ENCODE measurements at regions not wholly inside any gene's neighbourhood (a gene's known extent, or its start where the extent isn't known, plus 50 kb on each side); places are given as distances from the start of the nearest gene placed in this dataset.

DNA sequence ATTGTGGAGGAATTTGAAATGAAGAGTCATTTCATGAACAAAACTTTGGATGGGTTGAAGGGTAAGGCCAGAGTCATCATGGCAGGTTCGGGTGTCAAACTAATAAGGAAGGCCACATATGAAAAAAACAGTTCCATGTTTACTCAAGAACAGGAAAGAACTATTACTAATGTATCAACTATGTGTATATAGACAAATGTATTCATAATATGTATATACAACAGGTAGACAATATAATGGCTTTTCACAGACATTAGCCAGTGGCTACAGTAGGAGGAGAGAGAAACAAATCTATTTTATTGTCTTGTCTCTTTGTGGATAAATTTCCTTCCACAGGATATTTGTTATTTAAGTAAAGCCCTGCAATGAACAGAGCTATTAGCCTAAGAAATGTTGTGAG, 101.1 kb downstream of the CBLL2 start:
- Histone ChIP-seq H3K9ac (ENCODE audit: extremely low read depth, insufficient read length, low read length) (no peak overlapping the region), H4K8ac (replicated peaks; ENCODE audit: insufficient read length, low read depth, low read length) (no peak overlapping the region), H2BK5ac (ENCODE audit: insufficient read length, low read length) (no peak overlapping the region), H3K23me2 (ENCODE audit: insufficient read length, low read depth, low read length, poor library complexity, severe bottlenecking) (no peaks in the 10 kb centered on the region), H3K27me3 (ENCODE audit: insufficient read depth, low read length) (no peaks in the 10 kb centered on the region), H2AFZ (ENCODE audit: low read length) (no peak overlapping the region), H4K5ac (ENCODE audit: insufficient read length, low read depth, low read length) (no peak overlapping the region), H3T11ph (ENCODE audit: low read length) (no peak overlapping the region), H3K79me2 (ENCODE audit: insufficient read depth, low read length) (no peaks in the 10 kb centered on the region), H3K27ac (ENCODE audit: insufficient read length, low read depth, low read length) (no peak overlapping the region), H3K14ac (ENCODE audit: insufficient read depth, low read length) (no peak overlapping the region), H2BK120ac (ENCODE audit: low read depth, low read length, poor library complexity, severe bottlenecking) (no peak overlapping the region), H2AK5ac (ENCODE audit: insufficient read length, low read length) (no peak overlapping the region), H3K4me2 (ENCODE audit: insufficient read depth, insufficient read length, low read length) (no peak overlapping the region), H4K91ac (ENCODE audit: insufficient read length, low read depth, low read length) (no peak overlapping the region), H3K4ac (ENCODE audit: low read depth, low read length) (no peak overlapping the region), H2BK15ac (ENCODE audit: low read depth, low read length) (no peak overlapping the region), H4K20me1 (ENCODE audit: control insufficient read depth, insufficient read depth, insufficient read length) (no peaks in the 10 kb centered on the region), H3K79me1 (ENCODE audit: insufficient read depth, low read depth, low read length, poor library complexity, severe bottlenecking) (no peaks in the 10 kb centered on the region), H2BK20ac (ENCODE audit: low read depth, low read length, poor library complexity, severe bottlenecking) (no peak overlapping the region), H3K4me1 (ENCODE audit: insufficient read depth, low read length) (no peaks in the 10 kb centered on the region), H2BK12ac (ENCODE audit: insufficient read length, low read depth, low read length) (no peak overlapping the region), H3K18ac (ENCODE audit: insufficient read length, low read depth, low read length) (no peak overlapping the region), H3K23ac (ENCODE audit: insufficient read length, low read depth, low read length) (no peak overlapping the region), H3K9me3 (ENCODE audit: control insufficient read depth, low read depth, low read length) (no peaks in the 10 kb centered on the region), H3K56ac (ENCODE audit: insufficient read length, low read depth, low read length) (no peak overlapping the region)
- Mint-ChIP-seq H3K4me1 (no peaks in the 10 kb centered on the region), H3K4me3 (no peak overlapping the region), H3K9me3 (peaks cover 6 to 35% of the 10 kb centered on the region in 2 experiments; a peak in 4 of 5 replicates), H3K36me3 (ENCODE audit: insufficient read depth in 1 of 3, low read depth in 3 of 3) (no peaks in the 10 kb centered on the region; a peak in 1 of 7 replicates), H3K27me3 (ENCODE audit: low read depth) (no peaks in the 10 kb centered on the region), H3K27ac (no peak overlapping the region)
- no peak for DNase-seq
- no CpG with 5 or more reads among the region's 1 CpG for WGBS (ENCODE audit: extremely low coverage, insufficient read length, low lambda C conversion rate)
- TF ChIP-seq, protein P1, sequence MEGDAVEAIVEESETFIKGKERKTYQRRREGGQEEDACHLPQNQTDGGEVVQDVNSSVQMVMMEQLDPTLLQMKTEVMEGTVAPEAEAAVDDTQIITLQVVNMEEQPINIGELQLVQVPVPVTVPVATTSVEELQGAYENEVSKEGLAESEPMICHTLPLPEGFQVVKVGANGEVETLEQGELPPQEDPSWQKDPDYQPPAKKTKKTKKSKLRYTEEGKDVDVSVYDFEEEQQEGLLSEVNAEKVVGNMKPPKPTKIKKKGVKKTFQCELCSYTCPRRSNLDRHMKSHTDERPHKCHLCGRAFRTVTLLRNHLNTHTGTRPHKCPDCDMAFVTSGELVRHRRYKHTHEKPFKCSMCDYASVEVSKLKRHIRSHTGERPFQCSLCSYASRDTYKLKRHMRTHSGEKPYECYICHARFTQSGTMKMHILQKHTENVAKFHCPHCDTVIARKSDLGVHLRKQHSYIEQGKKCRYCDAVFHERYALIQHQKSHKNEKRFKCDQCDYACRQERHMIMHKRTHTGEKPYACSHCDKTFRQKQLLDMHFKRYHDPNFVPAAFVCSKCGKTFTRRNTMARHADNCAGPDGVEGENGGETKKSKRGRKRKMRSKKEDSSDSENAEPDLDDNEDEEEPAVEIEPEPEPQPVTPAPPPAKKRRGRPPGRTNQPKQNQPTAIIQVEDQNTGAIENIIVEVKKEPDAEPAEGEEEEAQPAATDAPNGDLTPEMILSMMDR (conservative IDR thresholded peaks at IDR 0.05) = no peak
